Activated B cell treated with CpG ODN at 0.5 μM for 24 hours (primary cell): ENCODE measurements at regions not wholly inside any gene's neighbourhood (a gene's known extent, or its start where the extent isn't known, plus 50 kb on each side); places are given as distances from the start of the nearest gene placed in this dataset.

Experiments
- ATAC-seq: fragments of 200-7000 bp; cut with Tn5 transposase; one replicate; pipeline ENCODE4 v1.10.0; 2021; ENCODE audit warnings: low read depth, mild to moderate bottlenecking, moderate library complexity
- CTCF ChIA-PET: fragments of 350-600 bp; sonication (Branson Sonifier 250); formaldehyde crosslinking; loops from one replicate; lab custom pipeline; 2021; ENCODE audit warnings: antibody characterized with exemption; lab: Charles Lee
- POLR2A ChIA-PET: fragments of 350-600 bp; sonication (Branson Sonifier 250); formaldehyde crosslinking; loops from one replicate; lab custom pipeline; 2021; ENCODE audit warnings: antibody characterized with exemption; lab: Charles Lee
- DNase-seq: peaks from one replicate; pipeline ENCODE4 v3.0.0; 2022
- H3K27ac Mint-ChIP-seq: one replicate; pipeline ENCODE4 v1.8.0; 2020; ENCODE audit warnings: mixed read lengths
- H3K27me3 Mint-ChIP-seq: one replicate; pipeline ENCODE4 v1.8.0; 2021; ENCODE audit warnings: mixed read lengths
- H3K36me3 Mint-ChIP-seq: one replicate; pipeline ENCODE4 v1.8.0; 2021; ENCODE audit warnings: low read depth, mixed read lengths
- H3K4me1 Mint-ChIP-seq: one replicate; pipeline ENCODE4 v1.8.0; 2021; ENCODE audit warnings: mixed read lengths
- H3K4me3 Mint-ChIP-seq: one replicate; pipeline ENCODE4 v1.8.0; 2020; ENCODE audit warnings: mild to moderate bottlenecking, mixed read lengths
- H3K9me3 Mint-ChIP-seq: one replicate; pipeline ENCODE4 v1.8.0; 2020; ENCODE audit warnings: mixed read lengths
- intact Hi-C: fragments of 100-400 bp; cut with micrococcal nuclease; formaldehyde crosslinking; loops from one replicate; pipeline ENCODE4 v1.15.1; 2024
- TF ChIP-seq, protein P1 (sequence below): fragments of 200-600 bp; IDR thresholded peaks from one replicate; pipeline ENCODE4 v1.8.0; 2022; ENCODE audit warnings: antibody characterized with exemption, mild to moderate bottlenecking

DNA sequence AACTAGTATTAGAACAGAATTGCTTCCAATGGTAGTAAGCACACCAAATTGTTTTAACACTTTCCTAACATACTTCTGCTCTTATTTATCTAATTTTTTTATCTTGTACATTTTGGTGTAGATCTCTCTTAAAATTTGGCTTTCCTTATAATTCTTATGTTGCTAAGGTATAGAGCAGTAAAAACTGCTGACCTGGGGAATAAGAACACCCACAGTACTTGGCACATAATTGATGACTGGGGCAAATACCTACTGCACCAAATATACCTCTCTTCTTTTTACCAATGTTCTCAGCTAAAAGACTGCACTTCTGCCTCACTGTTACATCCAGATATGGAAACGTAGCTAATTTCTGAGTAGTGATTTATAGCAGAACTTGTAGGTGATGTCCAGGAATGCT is 642.2 kb downstream of the LIG4 start:
- TF ChIP-seq, protein P1, sequence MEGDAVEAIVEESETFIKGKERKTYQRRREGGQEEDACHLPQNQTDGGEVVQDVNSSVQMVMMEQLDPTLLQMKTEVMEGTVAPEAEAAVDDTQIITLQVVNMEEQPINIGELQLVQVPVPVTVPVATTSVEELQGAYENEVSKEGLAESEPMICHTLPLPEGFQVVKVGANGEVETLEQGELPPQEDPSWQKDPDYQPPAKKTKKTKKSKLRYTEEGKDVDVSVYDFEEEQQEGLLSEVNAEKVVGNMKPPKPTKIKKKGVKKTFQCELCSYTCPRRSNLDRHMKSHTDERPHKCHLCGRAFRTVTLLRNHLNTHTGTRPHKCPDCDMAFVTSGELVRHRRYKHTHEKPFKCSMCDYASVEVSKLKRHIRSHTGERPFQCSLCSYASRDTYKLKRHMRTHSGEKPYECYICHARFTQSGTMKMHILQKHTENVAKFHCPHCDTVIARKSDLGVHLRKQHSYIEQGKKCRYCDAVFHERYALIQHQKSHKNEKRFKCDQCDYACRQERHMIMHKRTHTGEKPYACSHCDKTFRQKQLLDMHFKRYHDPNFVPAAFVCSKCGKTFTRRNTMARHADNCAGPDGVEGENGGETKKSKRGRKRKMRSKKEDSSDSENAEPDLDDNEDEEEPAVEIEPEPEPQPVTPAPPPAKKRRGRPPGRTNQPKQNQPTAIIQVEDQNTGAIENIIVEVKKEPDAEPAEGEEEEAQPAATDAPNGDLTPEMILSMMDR, result no peak
- no peak for DNase-seq
- H3K4me1 Mint-ChIP-seq, result no peaks in the 10 kb centered on the region
- no peak overlapping the region for H3K4me3 Mint-ChIP-seq
- peaks cover 7% of the 10 kb centered on the region for H3K9me3 Mint-ChIP-seq
- no peaks in the 10 kb centered on the region for H3K36me3 Mint-ChIP-seq
- CTCF ChIA-PET, result no interaction called here
- intact Hi-C loops, result no loop called here
- H3K27me3 Mint-ChIP-seq, result no peaks in the 10 kb centered on the region
- no peak overlapping the region for H3K27ac Mint-ChIP-seq
- ATAC-seq, result no peak
- POLR2A ChIA-PET, result no interaction called here

DNA sequence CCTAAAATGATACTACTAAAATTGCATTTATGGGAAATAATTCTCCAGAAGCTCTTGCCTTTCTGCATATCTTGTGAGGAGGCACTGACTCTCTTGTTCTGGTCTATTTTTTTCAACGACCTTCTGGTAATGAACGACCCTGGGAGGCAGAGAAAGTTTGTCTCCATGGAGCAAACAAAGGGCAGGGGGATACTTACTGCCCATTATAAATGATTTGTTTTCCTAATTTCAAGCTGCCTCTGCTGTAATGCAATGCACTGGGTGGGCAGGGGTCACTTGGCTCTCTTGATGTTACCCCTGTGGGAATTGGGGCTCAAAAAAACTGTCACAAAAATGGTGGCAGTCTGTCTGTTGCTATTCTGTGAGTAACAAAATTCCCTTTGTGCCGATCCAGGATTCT is 643.2 kb downstream of the LIG4 start:
- Mint-ChIP-seq H3K27ac (no peak overlapping the region), H3K36me3 (no peaks in the 10 kb centered on the region), H3K27me3 (no peaks in the 10 kb centered on the region), H3K4me1 (no peaks in the 10 kb centered on the region), H3K4me3 (no peak overlapping the region), H3K9me3 (peaks cover 7% of the 10 kb centered on the region)
- POLR2A ChIA-PET, result no interaction called here
- DNase-seq (no peak), ATAC-seq (no peak)
- TF ChIP-seq, protein P1, result no peak
- CTCF ChIA-PET, result no interaction called here
- intact Hi-C loops, result no loop called here

DNA sequence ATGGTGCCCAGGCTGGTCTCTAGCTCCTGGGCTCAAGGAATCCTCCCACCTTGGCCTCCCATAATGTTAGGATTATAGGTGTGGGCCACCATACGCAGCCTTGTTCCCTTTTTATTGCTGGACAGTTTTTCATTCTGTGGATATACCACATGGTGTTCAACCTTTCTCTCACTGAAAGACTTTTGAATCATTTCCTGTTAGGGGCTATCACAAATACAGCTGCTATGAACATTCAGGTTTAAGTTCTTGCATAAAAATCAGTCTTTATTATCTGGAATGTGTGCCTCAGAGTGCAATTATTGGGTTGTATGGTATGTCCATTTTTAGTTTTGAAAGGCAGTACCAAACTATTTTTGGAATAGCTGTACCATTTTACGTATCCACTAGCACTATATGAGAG is 647.2 kb downstream of the LIG4 start:
- POLR2A ChIA-PET, result no interaction called here
- no peaks in the 10 kb centered on the region for H3K27me3 Mint-ChIP-seq
- no peak for ATAC-seq

DNA sequence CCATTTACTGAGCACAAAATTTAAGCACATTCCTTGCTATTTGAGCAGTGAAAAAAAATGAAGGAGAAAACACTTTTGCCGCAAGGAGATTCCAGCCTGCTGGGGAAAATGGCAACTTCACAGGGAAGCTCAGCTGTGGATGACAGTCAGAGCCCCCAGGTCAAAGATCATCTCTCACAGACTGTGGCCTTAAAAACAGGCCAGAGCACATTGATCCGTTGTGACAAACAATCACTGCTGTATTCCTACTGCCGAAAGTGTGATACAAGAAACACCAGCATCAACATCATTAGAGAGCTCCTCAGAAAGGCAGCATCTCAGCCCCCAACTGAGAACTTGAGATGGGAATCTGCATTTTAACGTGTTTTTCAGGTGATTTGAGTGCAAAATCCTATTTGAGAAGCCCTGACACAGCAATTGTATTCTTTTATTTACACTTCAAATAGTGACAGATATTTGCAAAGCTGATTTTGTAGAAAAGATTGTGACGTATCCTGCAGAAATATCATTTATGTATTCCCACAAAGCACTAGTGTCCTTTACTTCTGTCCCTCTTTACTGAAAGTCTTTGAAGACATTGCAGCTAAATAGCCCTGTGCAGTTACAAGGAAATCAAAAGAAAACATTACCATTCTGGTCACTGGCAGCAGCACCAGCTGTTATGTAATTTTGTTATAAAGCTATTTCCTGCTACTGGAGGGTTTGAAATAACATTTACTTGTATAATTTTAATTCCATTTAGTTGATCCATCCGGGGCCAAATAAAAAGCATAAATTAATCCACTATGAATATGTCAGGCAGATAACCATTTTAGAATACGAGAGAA is 652.0 kb downstream of the LIG4 start:
- no peak for DNase-seq
- Mint-ChIP-seq H3K4me1 (no peaks in the 10 kb centered on the region), H3K36me3 (no peaks in the 10 kb centered on the region), H3K27me3 (no peaks in the 10 kb centered on the region), H3K9me3 (peaks cover 10% of the 10 kb centered on the region), H3K4me3 (no peak overlapping the region), H3K27ac (no peak overlapping the region)
- ChIA-PET CTCF (no interaction called here), POLR2A (no interaction called here)
- TF ChIP-seq, protein P1, result no peak
- intact Hi-C loops, result no loop called here
- no peak for ATAC-seq

More for the DNA sequence above, 647.2 kb downstream of the LIG4 start:
- no peak for DNase-seq
- intact Hi-C loops, result no loop called here
- CTCF ChIA-PET, result no interaction called here
- H3K4me1 Mint-ChIP-seq, result no peaks in the 10 kb centered on the region
- TF ChIP-seq, protein P1, result no peak
- peaks cover 2% of the 10 kb centered on the region for H3K9me3 Mint-ChIP-seq
- H3K36me3 Mint-ChIP-seq, result no peaks in the 10 kb centered on the region
- no peak overlapping the region for H3K27ac Mint-ChIP-seq
- H3K4me3 Mint-ChIP-seq, result no peak overlapping the region

DNA sequence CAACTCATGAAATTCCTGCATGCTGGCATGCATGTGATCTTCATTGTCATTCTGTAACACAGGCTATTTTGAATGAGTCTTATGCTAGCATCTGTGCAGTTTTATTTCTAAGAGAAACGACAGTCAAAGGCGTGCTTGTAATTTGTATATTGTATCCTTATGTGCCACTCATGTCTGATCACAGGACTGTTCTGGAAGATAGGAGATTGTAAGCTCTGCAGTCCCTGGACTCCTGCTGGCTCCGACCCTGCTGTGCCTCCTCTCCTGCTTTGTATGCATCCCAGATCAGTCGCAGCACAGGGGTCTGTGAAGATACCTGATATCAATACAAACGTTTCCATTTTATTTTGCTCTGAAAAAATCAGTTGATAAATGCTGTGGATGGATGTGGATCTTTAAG is 653.1 kb downstream of the LIG4 start:
- intact Hi-C loops, result no loop called here
- no peaks in the 10 kb centered on the region for H3K4me1 Mint-ChIP-seq
- H3K36me3 Mint-ChIP-seq, result no peaks in the 10 kb centered on the region
- TF ChIP-seq, protein P1, result no peak
- H3K4me3 Mint-ChIP-seq, result no peak overlapping the region
- no peaks in the 10 kb centered on the region for H3K27me3 Mint-ChIP-seq
- POLR2A ChIA-PET, result no interaction called here
- H3K9me3 Mint-ChIP-seq, result peaks cover 10% of the 10 kb centered on the region
- ATAC-seq (no peak), DNase-seq (no peak)
- no peak overlapping the region for H3K27ac Mint-ChIP-seq
- CTCF ChIA-PET, result no interaction called here
